HG03097 (cell line): ENCODE measurements at regions not wholly inside any gene's neighbourhood (a gene's known extent, or its start where the extent isn't known, plus 50 kb on each side); places are given as distances from the start of the nearest gene placed in this dataset.

Experiments used
- ATAC-seq: cut with Tn5 transposase; IDR thresholded peaks from one replicate; pipeline ENCODE4 v1.9.1; 2021; ENCODE audit not compliant: unreplicated experiment, low FRiP score

DNA sequence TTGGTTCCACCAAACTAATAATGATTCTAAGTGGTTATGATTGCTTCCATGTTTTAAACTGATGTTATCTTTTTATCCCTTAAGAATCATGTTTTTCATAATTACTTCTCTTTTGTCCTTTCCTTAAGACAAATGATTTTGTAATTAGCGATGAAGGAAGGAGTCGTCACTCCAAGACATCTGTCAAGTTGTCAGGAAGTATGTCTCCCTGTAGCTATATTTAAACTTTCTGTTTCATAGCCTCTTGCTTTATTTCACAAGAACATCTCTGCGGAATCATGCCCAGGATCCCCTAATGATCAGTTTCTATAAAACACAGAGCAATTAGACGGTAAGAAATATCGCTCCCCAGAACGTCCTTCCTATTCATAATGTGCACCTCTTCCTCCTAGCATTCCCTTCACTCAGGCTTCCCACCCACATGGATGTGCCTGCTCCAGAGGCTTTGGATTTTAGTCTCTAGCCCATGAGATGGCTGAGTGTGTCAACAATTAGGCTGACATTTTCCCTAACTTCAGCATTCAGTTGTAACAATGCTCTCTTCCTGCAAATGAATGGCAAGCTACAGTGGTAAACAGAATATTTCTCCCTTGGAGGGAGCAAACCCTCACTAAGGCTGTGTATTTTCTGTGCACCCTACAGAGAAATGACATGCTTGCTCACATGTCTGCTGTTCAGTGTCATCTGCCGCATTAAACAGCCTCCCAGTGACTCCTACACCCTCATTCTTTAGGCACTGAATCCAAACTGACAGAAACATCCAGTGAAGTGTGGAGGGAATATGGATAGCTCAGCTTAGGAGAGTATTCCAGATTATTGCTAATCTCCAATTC lies 879.6 kb upstream of the CELF4 start:
- no peak for ATAC-seq

DNA sequence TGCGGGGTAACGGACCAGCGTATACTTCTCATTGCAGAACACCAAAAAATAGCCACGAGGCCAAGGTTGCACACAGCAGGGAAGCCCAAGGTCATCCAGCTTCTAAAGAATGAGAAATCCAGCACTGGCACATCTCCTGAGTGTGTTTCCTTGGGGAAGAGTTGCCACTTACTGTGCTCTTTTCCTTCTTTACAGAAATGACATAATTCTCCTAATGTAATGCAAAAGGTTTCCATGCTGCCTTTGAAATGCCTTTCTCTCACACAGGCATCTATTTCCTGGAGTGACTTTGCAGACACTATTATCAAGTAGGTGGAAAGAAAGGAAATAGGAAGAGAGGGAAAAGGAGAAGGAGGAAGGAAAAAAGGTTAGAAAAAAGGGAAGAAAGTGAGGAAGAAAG lies 862.1 kb upstream of the CELF4 start:
- no peak for ATAC-seq

DNA sequence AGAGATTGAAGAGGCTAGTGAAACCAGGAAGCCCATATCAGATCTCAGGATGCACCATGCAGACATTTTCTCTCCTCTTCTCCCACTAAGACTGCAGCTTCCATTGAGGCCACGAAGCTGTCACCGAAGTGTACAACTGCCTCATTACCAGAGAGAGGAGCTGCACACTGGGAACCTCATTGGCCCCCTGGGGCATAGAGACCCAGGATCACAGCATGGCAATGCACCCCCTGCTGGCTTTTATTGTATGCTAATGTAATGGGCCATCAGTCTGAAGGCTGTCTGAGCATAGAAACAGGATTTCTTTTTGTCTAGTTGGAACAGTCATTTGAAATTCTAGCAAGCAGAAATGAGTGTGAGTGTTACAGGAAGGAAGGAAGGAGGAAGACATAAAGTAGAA lies 861.6 kb upstream of the CELF4 start:
- ATAC-seq: no peak

DNA sequence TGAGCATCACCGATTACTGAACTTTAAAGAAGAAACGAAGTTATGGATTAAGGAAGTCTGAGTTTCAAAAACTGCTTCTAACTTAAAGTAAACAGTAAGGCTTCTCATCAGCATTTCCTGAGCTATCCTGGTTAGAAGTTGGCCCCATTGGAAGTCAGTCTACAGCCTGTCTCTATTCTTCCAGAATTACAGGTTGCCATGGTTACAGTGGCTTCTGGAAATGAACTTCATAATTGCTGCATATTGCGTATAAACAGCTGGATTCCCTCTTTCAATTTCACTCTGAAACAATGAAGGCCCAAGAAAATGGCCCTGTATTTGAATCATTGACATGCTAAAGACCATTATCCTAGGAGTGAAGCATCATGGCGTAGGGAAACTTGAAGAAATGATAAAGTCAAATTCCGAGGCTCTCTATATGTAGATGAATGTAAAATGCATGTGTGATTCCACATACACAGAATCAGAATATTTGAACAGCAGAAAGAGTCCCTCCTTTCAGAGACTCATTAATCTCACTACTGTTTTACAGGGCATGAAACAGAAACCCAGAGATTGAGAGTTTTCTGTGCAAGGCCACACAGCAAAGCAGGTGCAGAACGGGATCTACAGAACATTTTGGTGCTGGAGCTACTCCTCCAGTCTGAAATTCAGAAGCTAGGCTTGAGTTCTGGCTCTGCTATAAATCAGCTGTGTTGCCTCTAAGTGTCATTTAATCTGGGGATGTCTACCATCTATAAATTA lies 856.4 kb upstream of the CELF4 start:
- ATAC-seq: no peak

DNA sequence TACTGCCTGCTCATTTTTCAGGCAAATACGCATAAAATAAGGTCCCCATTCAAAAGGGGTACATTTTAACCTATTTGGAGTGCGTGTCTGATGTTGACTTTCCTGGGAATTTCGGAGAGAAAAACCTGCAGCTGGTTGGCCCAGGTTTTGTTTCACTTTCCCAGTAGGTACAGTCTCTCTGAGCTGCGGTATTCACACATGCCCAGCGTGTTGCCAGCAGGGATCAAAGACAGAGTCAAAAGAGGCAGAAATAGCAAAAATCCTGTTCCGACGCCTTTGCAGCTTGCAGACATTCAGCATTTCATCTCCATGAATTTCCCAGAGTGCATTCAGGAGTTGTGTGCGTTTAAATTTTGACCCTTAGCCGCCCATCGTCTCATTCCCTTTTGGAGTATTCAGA lies 855.4 kb upstream of the CELF4 start:
- no peak for ATAC-seq

DNA sequence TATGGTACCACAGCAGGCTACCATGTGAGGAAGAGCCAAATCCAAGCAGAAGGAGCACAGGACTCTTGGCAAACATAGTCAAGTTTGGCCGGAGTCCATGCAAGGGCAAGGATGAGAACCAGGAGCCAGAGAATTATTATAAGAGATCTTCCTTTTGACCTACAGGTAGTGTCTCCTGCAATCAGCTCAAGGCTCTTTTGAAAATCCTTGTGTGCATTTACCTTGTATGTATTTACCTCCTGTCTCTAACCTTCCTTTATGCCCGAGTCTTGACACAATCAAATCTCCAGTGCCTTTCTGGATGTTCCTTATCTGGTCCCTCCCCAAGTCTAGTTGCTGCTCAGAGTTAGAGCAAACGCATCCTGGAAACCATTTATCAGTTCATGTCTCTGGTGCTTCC lies 855.0 kb upstream of the CELF4 start:
- no peak for ATAC-seq

DNA sequence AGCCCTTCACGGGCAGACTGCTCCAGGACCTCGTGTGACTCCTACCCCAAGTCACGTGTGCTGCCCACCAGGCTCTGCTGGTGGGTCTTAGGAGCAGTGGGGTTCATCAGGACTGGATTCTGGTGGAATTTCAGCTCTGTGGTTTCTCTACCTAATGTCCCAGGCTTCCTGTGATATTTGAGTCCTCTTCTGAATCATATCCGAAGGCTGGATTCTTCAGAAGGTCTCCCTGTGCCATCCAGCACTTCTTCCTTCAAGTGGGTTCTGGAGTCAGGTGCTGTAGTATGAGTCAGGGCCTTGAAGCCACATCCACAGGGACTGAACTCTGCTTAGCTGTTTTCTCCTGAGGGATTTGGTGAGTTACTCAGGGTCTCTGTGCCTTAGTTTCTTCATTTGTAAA lies 850.2 kb upstream of the CELF4 start:
- no peak for ATAC-seq

DNA sequence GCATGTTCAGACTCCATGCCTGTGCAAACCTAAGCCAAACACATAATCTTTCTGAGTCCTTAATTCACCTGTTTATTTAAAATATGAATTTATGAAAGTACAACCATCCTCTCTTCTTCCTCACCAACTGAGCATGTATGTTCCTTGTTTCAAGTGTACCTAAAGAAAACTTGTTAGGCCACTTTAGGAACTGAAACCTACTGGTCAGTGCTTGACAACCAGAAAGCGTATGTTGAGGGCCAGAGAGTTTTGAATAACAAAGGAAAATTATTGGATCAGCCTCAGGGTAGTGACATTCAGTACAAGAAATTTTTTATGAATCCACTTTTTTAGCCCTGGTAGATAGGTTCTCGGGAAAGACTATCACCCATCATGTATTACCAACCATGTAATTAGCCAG lies 847.6 kb upstream of the CELF4 start:
- ATAC-seq: no peak

DNA sequence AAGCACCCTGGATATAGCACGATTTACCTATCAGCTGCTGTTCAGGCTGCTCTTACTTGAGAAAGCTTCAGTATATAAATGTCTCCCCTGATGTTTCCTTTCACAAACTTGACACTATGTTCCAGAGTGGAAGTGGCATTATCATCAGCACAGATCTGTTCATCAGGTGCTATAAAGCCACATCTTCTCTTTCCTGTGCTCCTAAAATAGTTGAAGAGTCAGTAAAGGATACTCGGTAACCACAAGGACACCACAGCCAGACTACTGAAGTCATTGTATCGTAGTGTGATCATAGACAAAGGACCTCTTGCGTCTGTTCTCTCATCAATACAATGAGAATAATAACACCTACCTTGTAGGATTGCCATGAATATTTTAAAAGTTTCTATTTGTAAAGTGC lies 841.0 kb upstream of the CELF4 start:
- ATAC-seq: no peak

DNA sequence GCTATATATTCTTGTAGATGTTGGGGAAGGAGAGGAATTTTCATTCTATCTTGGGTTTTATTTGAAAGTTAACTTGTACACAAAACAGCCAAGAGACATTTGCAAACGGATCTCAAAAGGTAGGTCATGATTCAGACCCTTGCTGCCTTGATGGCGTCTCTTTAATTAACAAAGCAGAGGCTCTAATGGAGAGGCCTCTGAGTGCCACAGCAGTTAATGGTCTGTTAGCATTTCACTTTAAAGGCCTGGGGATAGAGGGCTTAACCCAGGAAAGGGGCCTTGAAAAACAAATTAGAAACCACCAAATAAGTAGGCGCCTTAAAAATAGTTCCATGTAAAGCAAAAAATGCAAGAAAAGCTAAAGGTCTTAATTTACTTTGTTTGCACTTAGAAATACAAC lies 836.9 kb upstream of the CELF4 start:
- no peak for ATAC-seq

DNA sequence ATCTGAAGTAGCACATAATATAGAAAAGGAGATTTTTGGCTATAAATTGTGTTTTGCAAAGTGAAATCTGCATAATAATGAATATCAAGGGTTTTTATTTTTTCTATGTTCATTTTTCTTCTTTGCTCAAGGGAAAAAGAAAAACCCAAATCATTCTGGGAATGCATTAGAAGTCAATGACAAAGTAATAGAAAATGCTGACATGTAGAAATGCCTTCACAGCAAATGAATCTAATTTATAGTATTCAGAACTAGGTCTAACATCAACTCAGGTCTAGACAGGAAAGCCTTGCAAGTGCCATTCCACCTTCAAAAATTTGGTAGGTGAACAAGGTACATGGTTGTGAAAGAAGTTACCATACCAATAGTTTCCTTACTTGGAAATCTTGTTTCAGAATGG lies 831.5 kb upstream of the CELF4 start:
- no peak for ATAC-seq

DNA sequence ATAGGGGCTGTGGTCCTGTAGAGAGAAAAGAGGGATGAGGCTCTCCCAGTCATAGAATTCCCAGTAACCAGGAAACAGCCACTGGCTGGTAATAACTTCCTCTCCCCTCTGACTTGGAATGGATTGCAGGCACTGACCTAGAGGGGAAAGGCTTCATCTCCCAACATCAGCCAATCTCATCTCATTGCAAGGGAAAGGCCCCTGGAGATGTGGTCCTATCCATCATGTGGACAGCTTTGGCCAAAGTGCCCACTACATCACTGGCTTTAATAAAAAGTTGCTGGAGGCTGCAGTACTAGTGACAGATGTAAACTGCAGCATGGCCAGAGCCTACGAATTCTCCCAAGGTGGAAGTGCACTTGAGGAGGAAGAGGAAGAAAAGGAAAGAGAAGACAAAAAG lies 820.5 kb upstream of the CELF4 start:
- ATAC-seq: no peak

DNA sequence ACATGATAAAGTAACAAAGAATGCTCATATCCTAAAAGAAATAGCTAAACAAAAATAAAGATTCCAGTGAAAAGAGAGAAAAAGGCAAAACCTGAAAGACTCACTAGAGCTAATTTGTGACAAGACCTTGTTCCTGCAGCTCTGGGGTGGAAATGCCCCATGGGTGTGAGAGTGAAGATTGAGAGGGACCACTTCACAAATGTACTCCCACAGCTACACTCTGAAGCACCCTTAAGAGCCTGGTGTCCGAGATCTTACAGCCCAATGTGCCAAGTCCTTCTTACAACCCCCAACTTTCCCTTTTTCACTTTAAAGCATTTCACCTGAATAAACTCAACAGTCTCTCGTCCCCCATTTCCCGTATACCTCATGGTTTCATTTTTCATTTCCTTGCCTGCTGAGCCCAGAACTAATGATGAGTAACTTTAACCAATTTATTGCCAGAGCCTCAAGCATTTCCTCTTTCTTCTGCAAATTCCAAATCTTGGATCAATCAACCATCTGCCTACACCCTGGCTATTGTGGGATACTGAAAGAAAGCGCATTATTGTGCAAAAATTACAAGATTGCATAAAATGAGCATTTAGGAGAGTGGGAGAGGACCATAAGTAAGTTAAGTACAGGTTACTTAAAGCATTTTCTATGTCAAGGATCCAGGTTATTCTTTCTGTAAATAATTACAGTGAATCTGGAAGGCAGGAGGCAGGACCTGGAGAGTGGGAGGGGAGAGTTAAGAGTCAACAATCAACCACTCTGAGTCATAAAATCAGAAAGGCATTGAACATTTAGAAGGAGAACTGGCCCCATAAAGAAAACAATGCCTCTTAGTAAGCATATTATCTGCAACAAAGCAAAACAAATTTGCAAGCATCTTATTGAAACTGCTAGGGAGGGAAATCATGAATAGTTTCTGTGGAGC lies 804.4 kb upstream of the CELF4 start:
- ATAC-seq: no peak

DNA sequence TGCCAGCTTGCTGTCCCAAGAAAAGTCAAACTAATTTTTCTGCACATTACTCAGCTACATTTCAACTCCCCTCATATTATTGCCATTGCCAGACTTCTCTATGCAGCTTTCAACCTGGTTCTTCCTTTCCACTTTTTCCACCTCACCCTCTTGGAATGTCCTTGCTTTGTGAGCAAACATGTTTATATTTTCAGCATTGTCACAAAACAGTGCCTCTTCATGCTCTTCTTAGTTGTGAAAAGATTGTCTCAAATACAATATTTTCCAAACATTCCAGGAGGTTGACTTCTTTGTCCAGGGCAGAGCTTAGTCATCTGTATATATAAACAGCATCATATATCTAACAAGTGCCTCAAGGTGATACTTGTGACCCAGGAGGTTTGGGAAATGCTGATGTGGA lies 803.3 kb upstream of the CELF4 start:
- no peak for ATAC-seq

DNA sequence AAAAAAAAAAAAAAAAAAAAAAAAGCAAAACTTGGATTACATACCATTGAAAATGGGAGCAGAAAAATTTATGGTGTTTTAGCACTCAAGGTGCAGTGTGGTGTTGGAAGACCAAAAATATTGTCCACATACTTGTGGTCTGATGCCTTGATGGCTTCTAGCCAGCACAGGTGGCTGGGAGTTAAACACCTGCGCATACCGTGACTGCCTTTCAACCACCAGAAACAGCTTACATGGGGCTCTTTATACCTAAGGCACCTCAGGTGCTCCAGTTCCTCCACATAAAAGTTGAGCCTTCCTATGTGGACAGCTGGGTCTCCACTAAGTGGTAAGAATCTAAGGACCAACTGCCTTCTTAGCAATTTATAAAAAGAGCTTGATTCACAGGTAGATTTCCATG lies 802.6 kb upstream of the CELF4 start:
- no peak for ATAC-seq

DNA sequence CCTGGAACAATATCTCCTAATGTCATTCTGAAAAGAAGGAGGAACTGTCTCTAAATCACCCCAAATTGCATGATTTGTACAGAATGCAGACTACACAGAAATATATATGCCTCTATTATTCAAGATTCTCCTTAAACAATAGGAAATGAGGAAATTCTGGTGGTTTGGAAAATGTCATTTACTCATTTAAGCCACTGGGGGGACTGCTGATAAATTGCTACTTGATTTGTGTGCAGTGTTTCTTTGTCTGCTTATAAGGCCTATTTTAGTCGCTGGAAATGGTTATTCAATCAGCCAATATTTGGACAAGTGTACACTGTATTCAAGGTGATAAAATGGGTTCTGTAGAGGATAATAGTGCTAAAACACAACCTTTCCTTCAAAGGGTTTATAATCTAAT lies 801.9 kb upstream of the CELF4 start:
- no peak for ATAC-seq

DNA sequence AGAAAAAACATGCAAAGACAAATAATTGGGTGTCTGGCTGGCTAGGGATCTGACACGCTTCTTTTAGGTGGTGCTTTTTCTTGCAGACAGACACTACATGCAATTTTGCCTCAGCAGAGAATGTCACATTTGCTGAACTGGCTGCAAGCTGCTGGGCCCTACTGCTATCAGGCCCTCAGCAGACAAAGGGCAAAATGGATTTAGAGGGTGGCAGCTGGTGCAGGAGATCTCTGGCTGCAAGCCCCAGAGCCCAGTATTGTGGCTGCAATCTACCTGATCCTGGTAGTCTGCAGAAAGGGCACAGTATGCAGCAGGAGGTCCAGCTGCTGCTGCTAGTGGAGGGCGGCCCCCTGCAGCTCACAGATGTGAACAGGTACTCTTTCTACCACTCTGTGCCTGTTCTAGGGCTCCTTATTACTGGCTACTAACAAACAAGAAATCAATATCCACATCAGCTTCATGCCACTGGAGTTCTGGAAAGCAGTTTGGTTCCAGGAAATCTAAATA lies 796.7 kb upstream of the CELF4 start:
- ATAC-seq: no peak

DNA sequence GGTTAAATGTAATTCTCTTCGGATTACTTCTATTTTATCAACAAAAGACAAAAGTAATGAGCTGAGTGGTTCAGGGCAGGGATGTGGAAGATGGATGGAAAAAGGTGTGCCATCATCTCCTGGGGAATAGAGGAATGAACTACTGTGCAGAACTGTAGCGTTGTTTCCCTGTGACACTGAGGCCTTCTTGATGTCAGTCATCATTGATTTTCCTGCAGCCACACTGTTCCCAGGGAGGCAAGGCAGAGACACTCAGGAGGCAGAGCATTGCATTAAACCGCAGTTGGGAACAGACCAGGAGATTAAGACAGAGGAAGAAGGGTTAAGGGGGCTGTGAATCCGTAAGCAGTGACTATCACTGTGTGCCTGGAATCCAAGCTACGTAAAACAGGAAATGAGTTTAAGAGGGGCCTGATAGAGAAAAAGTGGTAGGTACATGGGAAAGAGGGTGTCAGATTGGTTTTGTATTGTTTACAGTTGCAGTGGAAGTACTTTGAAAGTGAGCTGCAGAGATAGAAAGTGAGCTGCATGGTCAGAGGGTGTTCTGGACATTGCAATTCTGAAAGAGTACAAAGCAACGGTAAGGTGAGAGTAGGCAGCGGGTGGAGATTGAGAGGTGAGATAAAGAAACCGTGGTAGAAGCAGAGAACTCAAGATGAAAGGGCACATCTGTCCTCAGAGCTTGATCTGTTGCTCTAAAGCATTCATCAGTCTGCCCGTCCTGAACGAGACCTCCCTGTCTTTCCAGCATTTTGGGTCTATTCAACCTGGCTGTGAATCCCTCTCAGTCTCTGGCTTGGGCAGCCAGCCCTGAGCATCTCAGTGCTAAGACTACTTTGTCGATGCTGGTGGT lies 793.4 kb upstream of the CELF4 start:
- ATAC-seq: no peak

DNA sequence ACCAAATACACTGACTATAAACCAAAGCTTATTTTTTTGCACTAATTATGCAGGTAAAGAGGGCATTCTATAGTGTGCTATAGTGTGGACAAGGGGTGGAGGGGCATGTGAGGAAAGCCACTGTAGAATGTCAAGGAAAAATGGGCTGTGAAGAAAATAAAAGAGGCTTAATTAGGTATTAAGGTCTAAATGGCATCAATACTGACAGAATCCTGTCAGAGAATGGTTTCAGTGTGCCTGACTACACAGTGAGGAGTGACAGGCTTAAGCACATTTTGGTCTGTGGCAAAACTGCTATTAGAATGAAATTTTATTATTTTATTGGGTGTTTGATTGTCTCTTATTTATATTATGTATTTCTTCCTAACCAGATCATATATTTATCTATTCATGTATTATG lies 787.6 kb upstream of the CELF4 start:
- no peak for ATAC-seq

DNA sequence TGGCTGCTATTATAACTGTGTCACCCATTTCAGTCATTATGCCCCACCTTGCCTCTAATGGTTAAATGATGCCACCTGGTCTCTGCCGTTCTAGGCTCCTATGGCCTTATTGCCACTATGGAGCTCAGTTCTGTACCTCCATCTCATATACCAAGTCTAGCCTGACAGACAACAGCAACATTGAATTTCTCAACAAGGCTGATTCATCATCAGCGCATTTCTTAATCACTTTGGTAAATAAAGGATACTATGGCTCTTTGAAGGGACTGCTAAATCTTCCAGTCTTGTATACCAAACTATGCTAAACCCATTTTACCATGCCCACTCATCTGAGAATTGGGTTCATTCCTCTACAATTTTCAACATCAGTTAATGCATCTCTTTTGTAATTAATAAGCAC lies 784.5 kb upstream of the CELF4 start:
- no peak for ATAC-seq
